Left renal cortex interstitium (tissue), 4 donors: ENCODE measurements at regions not wholly inside any gene's neighbourhood (a gene's known extent, or its start where the extent isn't known, plus 50 kb on each side); places are given as distances from the start of the nearest gene placed in this dataset.
"Not testable (repeated sequence)": the region's sequence is repeated elsewhere in the genome, so short reads cannot be mapped to it uniquely, and the experiment has no call there.

Source experiments
- DNase-seq, 4 donors: peaks; one replicate each; pipeline ENCODE4 v3.0.0-alpha.2; 2013; ENCODE audit warnings: low read depth in 4 of 4, low spot score in 2 of 4, missing footprints in 1 of 4

DNA sequence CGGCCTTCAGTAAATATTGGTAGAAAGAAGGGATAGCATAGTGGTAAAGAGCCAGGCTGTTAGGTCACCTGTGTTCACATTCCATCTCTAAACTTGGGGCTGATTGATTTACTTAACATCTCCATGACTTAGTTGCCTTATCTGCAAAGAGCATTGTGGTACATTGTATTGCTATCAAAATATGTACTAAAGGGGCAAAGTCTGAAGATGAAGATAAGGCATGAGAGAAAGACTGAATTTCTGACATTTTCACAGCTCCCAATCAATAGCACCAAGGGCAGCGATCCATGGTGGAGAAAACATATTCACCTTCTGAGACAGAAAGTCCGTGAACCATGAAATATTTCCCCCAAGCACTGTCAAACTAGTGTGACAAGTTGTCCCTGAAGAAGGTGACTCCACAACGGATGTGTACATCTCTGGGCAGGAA lies 223.3 kb upstream of the STXBP5 start:
- DNase-seq = no peak

DNA sequence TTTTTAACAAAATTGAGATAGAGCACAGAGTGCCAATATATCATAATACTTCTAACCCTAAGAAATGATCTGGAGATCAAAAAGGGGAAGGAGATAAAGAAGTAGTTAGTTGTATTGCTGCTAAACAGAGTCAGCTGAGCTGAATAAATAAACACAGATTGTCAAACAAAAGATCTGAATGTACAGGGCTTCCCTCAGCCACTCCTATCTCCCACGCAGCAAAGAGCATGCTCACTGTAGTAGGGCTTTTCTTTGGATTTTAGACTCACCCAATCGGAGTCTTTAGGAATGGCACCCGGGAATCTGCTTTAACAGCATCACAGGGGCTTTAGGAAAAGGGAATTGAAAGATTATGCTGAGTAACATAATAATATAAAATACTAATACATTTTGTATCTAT lies 222.2 kb upstream of the STXBP5 start:
- DNase-seq = no peak

GRCh38 chr6:146984251-146984924 lies 219.8 kb upstream of the STXBP5 start:
- no peak for DNase-seq

DNA sequence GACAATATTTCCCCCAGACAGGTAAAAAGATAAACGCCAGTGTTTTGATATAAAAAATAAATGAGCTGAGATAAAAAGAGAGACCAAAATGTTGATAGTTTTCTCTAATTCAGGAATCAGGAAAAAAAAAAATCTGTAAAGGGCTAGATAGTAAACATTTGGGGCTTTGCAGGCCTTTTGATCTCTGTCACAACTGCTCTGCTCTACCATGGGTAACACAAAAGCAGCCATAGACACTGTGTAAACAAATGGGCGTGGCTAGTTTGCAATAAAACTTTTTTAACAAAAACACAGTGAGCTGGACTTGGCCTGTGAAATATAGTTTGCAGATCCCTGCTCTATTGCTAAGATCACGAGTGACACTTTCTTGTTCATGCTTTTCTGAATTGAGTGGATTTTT lies 219.1 kb upstream of the STXBP5 start:
- DNase-seq = no peak

GRCh38 chr6:146985966-146986365 lies 218.3 kb upstream of the STXBP5 start:
- DNase-seq = no peak

DNA sequence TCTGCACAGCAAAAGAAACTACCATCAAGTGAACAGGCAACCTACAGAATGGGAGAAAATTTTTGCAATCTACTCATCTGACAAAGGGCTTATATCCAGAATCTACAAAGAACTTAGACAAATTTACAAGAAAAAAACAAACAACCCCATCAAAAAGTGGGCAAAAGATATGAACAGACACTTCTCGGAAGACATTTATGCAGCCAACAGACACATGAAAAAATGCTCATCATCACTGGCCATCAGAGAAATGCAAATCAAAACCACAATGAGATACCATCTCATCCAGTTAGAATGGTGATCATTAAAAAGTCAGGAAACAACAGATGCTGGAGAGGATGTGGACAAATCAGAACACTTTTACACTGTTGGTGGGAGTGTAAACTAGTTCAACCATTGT lies 216.3 kb upstream of the STXBP5 start:
- DNase-seq = not testable (repeated sequence)

GRCh38 chr6:146989860-146990259 lies 214.4 kb upstream of the STXBP5 start:
- DNase-seq = no peak

- no peak for DNase-seq
Observed at GRCh38 chr6:146990284-146990683, 213.9 kb upstream of the STXBP5 start.

DNA sequence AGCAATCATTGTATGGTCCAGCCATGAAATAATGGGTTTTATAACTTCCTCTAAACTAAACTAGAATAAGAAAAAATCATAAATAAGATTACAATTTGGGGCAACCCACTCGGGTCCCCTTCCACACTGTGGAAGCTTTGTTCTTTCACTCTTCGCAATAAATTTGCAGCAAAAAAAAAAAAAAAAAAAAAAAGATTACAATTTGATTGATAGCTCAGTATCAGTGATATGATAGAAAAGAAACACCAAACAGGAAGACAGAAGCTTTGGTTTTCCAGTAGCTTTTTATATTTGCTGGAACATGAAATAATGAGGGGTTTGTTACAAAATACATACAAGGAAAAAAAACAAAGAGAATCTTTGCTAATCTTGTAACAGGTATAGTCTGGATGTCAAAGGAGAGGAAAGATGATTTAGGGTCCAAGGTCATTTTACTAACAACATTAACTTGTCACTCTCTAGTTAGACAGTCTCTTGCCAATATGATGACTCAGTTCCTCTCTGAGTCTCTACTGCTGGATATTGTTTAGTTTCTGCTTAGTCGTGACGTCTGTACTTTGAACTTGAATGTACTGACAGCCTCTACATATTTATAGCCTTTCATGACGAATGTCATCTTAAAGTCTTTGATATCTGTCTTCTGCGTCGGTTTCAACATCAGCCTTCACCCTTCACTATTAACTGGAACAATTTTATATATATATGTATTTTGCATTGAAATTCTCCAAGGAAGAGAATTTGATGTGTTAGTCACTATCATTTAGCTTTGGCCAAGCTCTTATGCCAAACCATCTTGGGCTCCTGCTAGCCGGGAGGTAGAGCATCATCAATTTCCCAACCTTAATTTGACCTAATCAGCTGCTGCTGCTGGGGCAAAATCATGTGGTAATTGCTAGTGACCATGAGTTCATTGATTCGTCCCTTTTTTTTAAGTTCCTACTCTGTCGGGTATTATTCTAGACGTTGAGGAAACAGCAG lies 213.1 kb upstream of the STXBP5 start:
- no peak for DNase-seq

DNA sequence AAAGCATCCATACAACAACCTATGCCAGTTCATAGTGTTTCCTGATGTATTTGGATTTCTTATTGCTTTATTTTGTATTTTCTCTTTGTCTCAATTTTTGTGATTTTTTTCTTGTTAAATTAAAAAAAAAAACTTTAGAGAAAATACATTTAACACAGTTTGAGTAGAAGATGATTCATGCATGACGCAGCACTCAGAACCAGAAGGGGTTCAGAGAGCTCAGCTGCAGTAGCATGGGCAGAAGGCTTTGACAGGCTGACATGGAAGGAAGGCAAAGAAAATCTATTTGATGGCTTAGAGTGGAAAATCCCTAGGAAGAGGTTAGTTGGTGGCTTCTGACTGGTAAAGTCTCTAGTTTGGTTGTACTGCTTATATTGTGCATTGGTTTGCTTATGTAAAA lies 207.2 kb upstream of the STXBP5 start:
- no peak for DNase-seq

GRCh38 chr6:146999766-147000165 lies 204.5 kb upstream of the STXBP5 start:
- no peak for DNase-seq

GRCh38 chr6:147000545-147001488 lies 203.4 kb upstream of the STXBP5 start:
- no peak for DNase-seq

GRCh38 chr6:147001621-147002020 lies 202.6 kb upstream of the STXBP5 start:
- DNase-seq = no peak

DNA sequence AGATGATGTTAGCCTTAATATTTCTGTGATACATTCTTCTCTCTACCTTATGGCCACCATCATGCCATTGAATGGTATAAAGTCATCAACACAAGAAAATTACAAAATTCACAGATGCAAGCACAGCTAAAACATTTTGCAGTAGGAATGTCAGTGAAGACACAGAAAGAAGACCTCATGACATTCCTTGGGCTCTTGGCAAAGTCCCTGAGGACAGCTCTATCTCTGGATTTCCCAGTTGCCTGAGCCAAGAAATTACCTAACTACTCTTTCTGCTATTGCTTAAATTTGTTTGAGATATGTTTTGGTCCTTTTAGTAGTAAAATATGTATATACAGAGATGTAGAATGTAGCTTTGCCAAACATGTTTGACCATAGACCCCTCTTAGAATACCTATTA lies 201.0 kb upstream of the STXBP5 start:
- no peak for DNase-seq

DNA sequence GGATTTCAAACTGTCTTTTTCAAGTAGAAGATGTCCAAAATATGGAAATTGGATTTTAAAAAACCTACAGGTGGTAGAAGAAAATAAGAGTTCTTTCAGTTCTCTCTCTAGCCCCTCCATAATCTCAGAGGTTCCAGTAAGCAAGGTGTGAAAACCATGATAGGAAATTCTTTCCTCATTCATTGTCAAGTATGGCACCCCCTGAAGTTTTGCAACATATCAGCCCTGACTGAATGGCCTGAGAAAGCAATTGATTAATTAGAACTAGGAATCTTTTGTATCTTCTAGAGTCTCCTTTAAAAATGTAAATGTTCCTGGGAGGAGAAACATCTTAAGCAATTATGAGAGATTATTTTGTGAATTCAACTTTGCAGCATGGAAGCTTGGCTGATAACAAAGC lies 198.7 kb upstream of the STXBP5 start:
- no peak for DNase-seq

- no peak for DNase-seq
Observed at GRCh38 chr6:147007441-147007840, 196.8 kb upstream of the STXBP5 start.

GRCh38 chr6:147009358-147009757 lies 194.9 kb upstream of the STXBP5 start:
- DNase-seq = no peak

- DNase-seq = no peak
Observed at GRCh38 chr6:147015674-147016073, 188.5 kb upstream of the STXBP5 start.

- DNase-seq = no peak
Observed at GRCh38 chr6:147016440-147016839, 187.8 kb upstream of the STXBP5 start.

- DNase-seq = no peak
Observed at GRCh38 chr6:147017153-147017552, 187.1 kb upstream of the STXBP5 start.

DNA sequence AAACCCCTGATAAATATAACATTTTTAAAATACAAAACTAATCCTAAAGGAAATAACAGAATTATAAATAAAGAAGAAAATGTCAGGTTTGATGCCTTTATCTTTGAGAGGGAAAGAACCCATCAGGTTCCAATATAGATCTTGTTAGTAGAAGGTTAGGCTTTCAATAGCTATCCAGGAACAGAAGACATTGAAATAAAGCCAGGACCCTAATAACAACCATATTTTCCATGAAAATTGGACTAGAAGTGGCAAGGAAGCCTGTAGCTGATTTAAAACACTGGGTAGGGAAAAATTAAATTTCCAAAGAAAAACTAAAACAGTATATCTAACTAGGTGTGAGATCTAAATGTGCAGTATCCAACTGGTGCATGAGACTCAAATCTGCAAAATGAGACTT lies 185.2 kb upstream of the STXBP5 start:
- no peak for DNase-seq
